H9 (cell line): ENCODE measurements at regions not wholly inside any gene's neighbourhood (a gene's known extent, or its start where the extent isn't known, plus 50 kb on each side); places are given as distances from the start of the nearest gene placed in this dataset.
A peak's percentile ranks its signal among the peaks of the same experiment; 100 is the strongest.

ENCODE experiments used
- DNase-seq: peaks from one replicate; pipeline ENCODE4 v3.0.0-alpha.2; 2017
- H2AFZ ChIP-seq: one replicate; pipeline ENCODE4 v1.6.1; 2013; ENCODE audit warnings: mild to moderate bottlenecking, low read length, control low read depth, moderate library complexity
- H2AK5ac ChIP-seq: 2 replicates; pipeline ENCODE4 v1.6.1; 2013; ENCODE audit warnings: low read length, control low read depth, mixed read lengths; ENCODE audit not compliant: insufficient read length
- H2BK120ac ChIP-seq: one replicate; pipeline ENCODE4 v1.6.1; 2013; ENCODE audit warnings: low read depth, mild to moderate bottlenecking, low read length, control low read depth, inconsistent platforms; ENCODE audit not compliant: poor library complexity, severe bottlenecking
- H2BK12ac ChIP-seq: 2 replicates; pipeline ENCODE4 v1.6.1; 2013; ENCODE audit warnings: low read length, control low read depth, mixed read lengths, low read depth; ENCODE audit not compliant: insufficient read length
- H2BK15ac ChIP-seq: 2 replicates; pipeline ENCODE4 v1.6.1; 2013; ENCODE audit warnings: low read depth, low read length, control low read depth
- H2BK20ac ChIP-seq: one replicate; pipeline ENCODE4 v1.6.1; 2013; ENCODE audit warnings: low read depth, mild to moderate bottlenecking, low read length, control low read depth, inconsistent platforms; ENCODE audit not compliant: poor library complexity, severe bottlenecking
- H2BK5ac ChIP-seq: 2 replicates; pipeline ENCODE4 v1.6.1; 2013; ENCODE audit warnings: low read length, control low read depth, mixed read lengths; ENCODE audit not compliant: insufficient read length
- H3K14ac ChIP-seq: 2 replicates; pipeline ENCODE4 v1.6.1; 2013; ENCODE audit warnings: low read length, control low read depth; ENCODE audit not compliant: insufficient read depth
- H3K18ac ChIP-seq: 2 replicates; pipeline ENCODE4 v1.6.1; 2013; ENCODE audit warnings: low read depth, mild to moderate bottlenecking, mixed read lengths, low read length, control low read depth; ENCODE audit not compliant: insufficient read length
- H3K23ac ChIP-seq: 2 replicates; pipeline ENCODE4 v1.6.1; 2013; ENCODE audit warnings: low read length, control low read depth, mixed read lengths, low read depth; ENCODE audit not compliant: insufficient read length
- H3K23me2 ChIP-seq: 2 replicates; pipeline ENCODE4 v1.6.1; 2013; ENCODE audit warnings: low read depth, mild to moderate bottlenecking, mixed read lengths, low read length, control low read depth; ENCODE audit not compliant: insufficient read length, poor library complexity, severe bottlenecking
- H3K27ac ChIP-seq: 2 replicates; pipeline ENCODE4 v1.5.1; 2013; ENCODE audit warnings: low read length, control low read depth, mixed read lengths, low read depth; ENCODE audit not compliant: insufficient read length
- H3K27me3 ChIP-seq: 2 replicates; pipeline ENCODE4 v1.6.1; 2013; ENCODE audit warnings: low read length, control low read depth, inconsistent platforms; ENCODE audit not compliant: insufficient read depth
- H3K4ac ChIP-seq: 2 replicates; pipeline ENCODE4 v1.6.1; 2013; ENCODE audit warnings: low read depth, mild to moderate bottlenecking, control low read depth, inconsistent platforms, low read length, moderate library complexity
- H3K4me1 ChIP-seq: 2 replicates; pipeline ENCODE4 v1.6.1; 2013; ENCODE audit warnings: low read length, control low read depth, inconsistent platforms; ENCODE audit not compliant: insufficient read depth
- H3K4me2 ChIP-seq: 2 replicates; pipeline ENCODE4 v1.6.1; 2013; ENCODE audit warnings: low read length, control low read depth, mixed read lengths; ENCODE audit not compliant: insufficient read length, insufficient read depth
- H3K56ac ChIP-seq: 2 replicates; pipeline ENCODE4 v1.6.1; 2013; ENCODE audit warnings: low read depth, mild to moderate bottlenecking, mixed read lengths, low read length, control low read depth; ENCODE audit not compliant: insufficient read length
- H3K79me1 ChIP-seq: 2 replicates; pipeline ENCODE4 v1.6.1; 2013; ENCODE audit warnings: low read depth, mild to moderate bottlenecking, moderate library complexity, low read length, control low read depth, inconsistent platforms; ENCODE audit not compliant: insufficient read depth, poor library complexity, severe bottlenecking
- H3K79me2 ChIP-seq: 2 replicates; pipeline ENCODE4 v1.6.1; 2013; ENCODE audit warnings: low read length, control low read depth, inconsistent platforms; ENCODE audit not compliant: insufficient read depth
- H3K9ac ChIP-seq: 2 replicates; pipeline ENCODE4 v1.6.1; 2013; ENCODE audit warnings: low read length, control low read depth, mixed read lengths; ENCODE audit not compliant: insufficient read length; ENCODE audit errors: extremely low read depth
- H3K9me3 ChIP-seq: one replicate; pipeline ENCODE4 v1.6.1; 2013; ENCODE audit warnings: low read depth, low read length, inconsistent platforms; ENCODE audit not compliant: control insufficient read depth
- H3T11ph ChIP-seq: one replicate; pipeline ENCODE4 v1.6.1; 2013; ENCODE audit warnings: mild to moderate bottlenecking, low read length, control low read depth, inconsistent platforms
- H4K20me1 ChIP-seq: one replicate; pipeline ENCODE4 v1.6.1; 2013; ENCODE audit not compliant: control insufficient read depth, insufficient read length, insufficient read depth
- H4K5ac ChIP-seq: 2 replicates; pipeline ENCODE4 v1.6.1; 2013; ENCODE audit warnings: low read depth, mild to moderate bottlenecking, mixed read lengths, low read length, control low read depth; ENCODE audit not compliant: insufficient read length
- H4K8ac ChIP-seq: replicated peaks from 2 replicates; pipeline ENCODE4 v1.6.1; 2013; ENCODE audit warnings: low read length, control low read depth, mixed read lengths, low read depth; ENCODE audit not compliant: insufficient read length
- H4K91ac ChIP-seq: 2 replicates; pipeline ENCODE4 v1.6.1; 2013; ENCODE audit warnings: low read depth, mild to moderate bottlenecking, moderate library complexity, mixed read lengths, low read length, control low read depth; ENCODE audit not compliant: insufficient read length
- H3K27ac Mint-ChIP-seq, 3 experiments: 2 replicates in 2 of 3; 3 replicates in 1 of 3; pipeline ENCODE4 v1.8.0; 2020 to 2021; ENCODE audit warnings: mixed read lengths in 3 of 3, mild to moderate bottlenecking in 1 of 3, moderate library complexity in 1 of 3
- H3K27me3 Mint-ChIP-seq: 2 replicates; pipeline ENCODE4 v1.8.0; 2021; ENCODE audit warnings: low read depth, mild to moderate bottlenecking, moderate library complexity, mixed read lengths
- H3K36me3 Mint-ChIP-seq, 3 experiments: 2 replicates in 2 of 3; 3 replicates in 1 of 3; pipeline ENCODE4 v1.8.0; 2020 to 2021; ENCODE audit warnings: low read depth in 3 of 3, mixed read lengths in 3 of 3; ENCODE audit not compliant: insufficient read depth in 1 of 3
- H3K4me1 Mint-ChIP-seq, 2 experiments: 2 replicates each; pipeline ENCODE4 v1.8.0; 2020; ENCODE audit warnings: mixed read lengths in 2 of 2
- H3K4me3 Mint-ChIP-seq, 2 experiments: 2 replicates in 1 of 2; 3 replicates in 1 of 2; pipeline ENCODE4 v1.8.0; 2020 to 2021; ENCODE audit warnings: mild to moderate bottlenecking in 2 of 2, mixed read lengths in 2 of 2, moderate library complexity in 1 of 2
- H3K9me3 Mint-ChIP-seq, 2 experiments: 2 replicates in 1 of 2; 3 replicates in 1 of 2; pipeline ENCODE4 v1.8.0; 2020; ENCODE audit warnings: mild to moderate bottlenecking in 2 of 2, mixed read lengths in 2 of 2, moderate library complexity in 1 of 2
- CTCF ChIP-seq: fragments of 200-600 bp; sonication (generic); conservative IDR thresholded peaks from 3 replicates; pipeline ENCODE4 v1.8.0; 2021; ENCODE audit warnings: antibody characterized with exemption, mild to moderate bottlenecking
- WGBS: extraction: QIAGEN DNeasy Blood & Tissue Kit; methylation state at CpG from one replicate; pipeline ENCODE4 v1.1.7; 2013; ENCODE audit warnings: missing lambda C conversion rate, low lambda C conversion rate, mixed read lengths; ENCODE audit not compliant: insufficient read length; ENCODE audit errors: extremely low coverage; 5-methylcytosine and 5-hydroxymethylcytosine counted together

GRCh38 chr17:72526769-72527168 lies 405.9 kb downstream of the SOX9 start:
- peak overlapping the region in 1 of 3 experiments; percentile 53; a peak in 1 of 7 replicates for H3K27ac Mint-ChIP-seq
- no peak overlapping the region for H2BK20ac ChIP-seq
- H3K4me3 Mint-ChIP-seq = no peak overlapping the region
- H4K5ac ChIP-seq = no peak overlapping the region
- no peaks in the 10 kb centered on the region for H3K4me1 ChIP-seq
- H3K79me2 ChIP-seq = no peaks in the 10 kb centered on the region
- no peak overlapping the region for H2BK15ac ChIP-seq
- H3K56ac ChIP-seq = no peak overlapping the region
- no peak overlapping the region for H3K9ac ChIP-seq
- no peak for DNase-seq
- H3K18ac ChIP-seq = no peak overlapping the region
- no peaks in the 10 kb centered on the region for H3K9me3 Mint-ChIP-seq
- H4K8ac ChIP-seq = no peak overlapping the region
- H3K27me3 Mint-ChIP-seq = no peaks in the 10 kb centered on the region; the same call in 1 of the 2 replicates
- no peaks in the 10 kb centered on the region for H3K27me3 ChIP-seq
- no peak overlapping the region for H4K91ac ChIP-seq
- no peaks in the 10 kb centered on the region for H3K79me1 ChIP-seq
- H3K9me3 ChIP-seq = no peaks in the 10 kb centered on the region
- no peak overlapping the region for H2AFZ ChIP-seq
- H4K20me1 ChIP-seq = no peaks in the 10 kb centered on the region
- peaks cover 0 to 8% of the 10 kb centered on the region in 2 experiments; a peak in 2 of 4 replicates for H3K4me1 Mint-ChIP-seq
- no peak overlapping the region for H2BK120ac ChIP-seq
- H3K23me2 ChIP-seq = no peaks in the 10 kb centered on the region
- no peak overlapping the region for H2BK12ac ChIP-seq
- H3K27ac ChIP-seq = no peak overlapping the region
- H3T11ph ChIP-seq = no peak overlapping the region
- H2BK5ac ChIP-seq = no peak overlapping the region
- no peak for TF ChIP-seq CTCF
- H2AK5ac ChIP-seq = no peak overlapping the region
- no CpG with 5 or more reads among the region's 8 CpGs for WGBS
- H3K14ac ChIP-seq = no peak overlapping the region
- no peaks in the 10 kb centered on the region for H3K36me3 Mint-ChIP-seq
- H3K4ac ChIP-seq = no peak overlapping the region
- H3K4me2 ChIP-seq = no peak overlapping the region
- no peak overlapping the region for H3K23ac ChIP-seq
